ENCODE measurements at regions not wholly inside any gene's neighbourhood (a gene's known extent, or its start where the extent isn't known, plus 50 kb on each side); places are given as distances from the start of the nearest gene placed in this dataset.

GRCh38 chr13:74018062-74018431 is 116.2 kb downstream of the KLF12 start:
- TF ChIP-seq CTCF (IDR thresholded peaks at IDR 0.05), result no peak
- TF ChIP-seq POLR2AphosphoS5 (IDR thresholded peaks at IDR 0.05; ENCODE audit: low read depth, low read length), result no peak
